IMR-90 (cell line): ENCODE measurements at regions not wholly inside any gene's neighbourhood (a gene's known extent, or its start where the extent isn't known, plus 50 kb on each side); places are given as distances from the start of the nearest gene placed in this dataset.

Source experiments
- ATAC-seq: fragments of 200-7000 bp; cut with Tn5 transposase; 2 replicates; pipeline ENCODE4 v1.9.1; 2020; ENCODE audit warnings: low read depth, mild to moderate bottlenecking, moderate library complexity
- BruUV-seq: library from RNA; stranded (reverse); fragments of 400-500 nt; replicated peaks from 2 replicates; lab custom pipeline; 2021; lab: Mats Ljungman, UMichigan
- CTCF ChIA-PET: fragments of 300-600 bp; formaldehyde crosslinking; extraction: SDS; loops from one replicate; lab custom pipeline; 2021; ENCODE audit warnings: antibody characterized with exemption; lab: Yijun Ruan, JAX
- POLR2A ChIA-PET: fragments of 300-600 bp; sonication (Branson Sonifier 250); formaldehyde crosslinking; loops from one replicate; lab custom pipeline; 2022; ENCODE audit warnings: antibody characterized with exemption; ENCODE audit not compliant: unreplicated experiment; lab: Charles Lee
- DNase-seq: peaks from one replicate; pipeline ENCODE4 v3.0.0; 2013
- H2AFZ ChIP-seq: replicated peaks from 2 replicates; pipeline ENCODE3; 2013; ENCODE audit warnings: low read length, mild to moderate bottlenecking; ENCODE audit not compliant: poor library complexity
- H2AK5ac ChIP-seq: 2 replicates; pipeline ENCODE4 v1.6.1; 2013; ENCODE audit warnings: low read depth, low read length, inconsistent platforms
- H2AK9ac ChIP-seq: replicated peaks from 2 replicates; pipeline ENCODE3; 2013; ENCODE audit warnings: mild to moderate bottlenecking, low read depth, low read length, moderate library complexity; ENCODE audit not compliant: poor library complexity
- H2BK120ac ChIP-seq: 2 replicates; pipeline ENCODE4 v1.6.1; 2013; ENCODE audit warnings: low read depth, low read length, inconsistent platforms
- H2BK15ac ChIP-seq: 3 replicates; pipeline ENCODE4 v1.6.1; 2013; ENCODE audit warnings: low read depth, low read length, inconsistent platforms
- H2BK20ac ChIP-seq: 2 replicates; pipeline ENCODE4 v1.6.1; 2013; ENCODE audit warnings: low read depth, mild to moderate bottlenecking, inconsistent platforms, low read length, moderate library complexity
- H2BK5ac ChIP-seq: 2 replicates; pipeline ENCODE4 v1.6.1; 2013; ENCODE audit warnings: mild to moderate bottlenecking, low read depth, low read length, inconsistent platforms; ENCODE audit not compliant: poor library complexity, severe bottlenecking
- H3K14ac ChIP-seq: replicated peaks from 2 replicates; pipeline ENCODE4 v1.6.1; 2013; ENCODE audit warnings: low read depth, low read length, inconsistent platforms
- H3K18ac ChIP-seq: 2 replicates; pipeline ENCODE4 v1.6.1; 2013; ENCODE audit warnings: low read depth, low read length, control low read depth
- H3K23ac ChIP-seq: 2 replicates; pipeline ENCODE4 v1.6.1; 2013; ENCODE audit warnings: low read depth, low read length, inconsistent platforms
- H3K27ac ChIP-seq: 2 replicates; pipeline ENCODE4 v1.5.1; 2013; ENCODE audit warnings: mild to moderate bottlenecking, control low read depth, low read length; ENCODE audit not compliant: insufficient read depth
- H3K27me3 ChIP-seq: 2 replicates; pipeline ENCODE4 v1.6.1; 2013; ENCODE audit warnings: low read length; ENCODE audit not compliant: control insufficient read depth, insufficient read depth
- H3K36me3 ChIP-seq: 2 replicates; pipeline ENCODE4 v1.6.1; 2013; ENCODE audit warnings: low read length, mixed read lengths; ENCODE audit not compliant: control insufficient read depth, insufficient read depth
- H3K4ac ChIP-seq: 2 replicates; pipeline ENCODE4 v1.6.1; 2013; ENCODE audit warnings: low read depth, low read length, inconsistent platforms
- H3K4me1 ChIP-seq: 2 replicates; pipeline ENCODE4 v1.6.1; 2013; ENCODE audit warnings: low read length, mixed read lengths; ENCODE audit not compliant: control insufficient read depth, insufficient read depth
- H3K4me2 ChIP-seq: 2 replicates; pipeline ENCODE4 v1.6.1; 2013; ENCODE audit warnings: low read depth, mild to moderate bottlenecking, control low read depth, low read length, moderate library complexity
- H3K4me3 ChIP-seq: 2 replicates; pipeline ENCODE4 v1.5.1; 2013; ENCODE audit warnings: low read depth, mild to moderate bottlenecking, control low read depth, low read length, moderate library complexity; ENCODE audit not compliant: insufficient read depth
- H3K56ac ChIP-seq: 2 replicates; pipeline ENCODE4 v1.6.1; 2013; ENCODE audit warnings: low read length, inconsistent platforms; ENCODE audit not compliant: insufficient read depth; ENCODE audit errors: extremely low read depth
- H3K79me1 ChIP-seq, 2 experiments: 2 replicates each; pipeline ENCODE4 v1.6.1; 2013; ENCODE audit warnings: low read length in 2 of 2, inconsistent platforms in 1 of 2, low read depth in 1 of 2
- H3K9ac ChIP-seq: 2 replicates; pipeline ENCODE4 v1.6.1; 2013; ENCODE audit warnings: low read depth, low read length, control low read depth
- H3K9me1 ChIP-seq: 2 replicates; pipeline ENCODE4 v1.6.1; 2013; ENCODE audit warnings: low read length, inconsistent platforms; ENCODE audit not compliant: insufficient read depth
- H3K9me3 ChIP-seq: 2 replicates; pipeline ENCODE4 v1.6.1; 2013; ENCODE audit warnings: low read length; ENCODE audit not compliant: control insufficient read depth, insufficient read depth
- H4K20me1 ChIP-seq: 2 replicates; pipeline ENCODE4 v1.6.1; 2013; ENCODE audit warnings: low read length, inconsistent platforms; ENCODE audit not compliant: insufficient read depth
- H4K5ac ChIP-seq: 2 replicates; pipeline ENCODE4 v1.6.1; 2013; ENCODE audit warnings: mild to moderate bottlenecking, low read depth, low read length, control low read depth
- H4K8ac ChIP-seq, 2 experiments: 2 replicates each; pipeline ENCODE4 v1.6.1; 2013; ENCODE audit warnings: low read depth in 2 of 2, low read length in 2 of 2, control low read depth in 1 of 2, inconsistent platforms in 1 of 2
- H4K91ac ChIP-seq: 2 replicates; pipeline ENCODE4 v1.6.1; 2013; ENCODE audit warnings: low read depth, low read length, inconsistent platforms; ENCODE audit not compliant: insufficient read depth
- BHLHE40 ChIP-seq: fragments of 150-350 bp; IDR thresholded peaks from 2 replicates; pipeline ENCODE4 v1.6.1; 2016; ENCODE audit warnings: mild to moderate bottlenecking, low read depth, low read length
- CEBPB ChIP-seq: IDR thresholded peaks from 2 replicates; pipeline ENCODE4 v1.6.1; 2012; ENCODE audit warnings: low read depth, low read length, improper control_type of control experiment
- CHD1 ChIP-seq: IDR thresholded peaks from 2 replicates; pipeline ENCODE4 v1.6.1; 2012; ENCODE audit warnings: low read depth, low read length, improper control_type of control experiment
- MAFK ChIP-seq: IDR thresholded peaks from 2 replicates; pipeline ENCODE4 v1.6.1; 2012; ENCODE audit warnings: low read depth, low read length, improper control_type of control experiment
- MAZ ChIP-seq: IDR thresholded peaks from 2 replicates; pipeline ENCODE4 v1.6.1; 2012; ENCODE audit warnings: low read depth, mild to moderate bottlenecking, low read length, improper control_type of control experiment, moderate library complexity, borderline replicate concordance
- MXI1 ChIP-seq: IDR thresholded peaks from 2 replicates; pipeline ENCODE4 v1.6.1; 2012; ENCODE audit warnings: low read depth, mild to moderate bottlenecking, low read length, moderate library complexity, borderline replicate concordance
- NFE2L2 ChIP-seq: fragments of 150-350 bp; IDR thresholded peaks from 2 replicates; pipeline ENCODE4 v1.6.1; 2016; ENCODE audit warnings: low read depth, mild to moderate bottlenecking, low read length
- POLR2A ChIP-seq: IDR thresholded peaks from 2 replicates; pipeline ENCODE4 v1.6.1; 2012; ENCODE audit warnings: mild to moderate bottlenecking, low read depth, low read length
- RAD21 ChIP-seq: IDR thresholded peaks from 2 replicates; pipeline ENCODE4 v1.6.1; 2012; ENCODE audit warnings: low read length, improper control_type of control experiment
- RFX5 ChIP-seq: IDR thresholded peaks from 2 replicates; pipeline ENCODE4 v1.8.0; 2012; ENCODE audit warnings: low read depth, mild to moderate bottlenecking, low read length, moderate library complexity
- SMC3 ChIP-seq: fragments of 150-350 bp; IDR thresholded peaks from 2 replicates; pipeline ENCODE4 v1.6.1; 2016; ENCODE audit warnings: low read depth, mild to moderate bottlenecking, antibody characterized with exemption, low read length, moderate library complexity
- WGBS, 2 experiments: methylation state at CpG; one replicate each; pipeline versions ENCODE4 v1.1.5 to v1.1.7; 2013; ENCODE audit warnings: missing lambda C conversion rate in 2 of 2; ENCODE audit not compliant: insufficient read length in 1 of 2; ENCODE audit errors: extremely low coverage in 2 of 2; 5-methylcytosine and 5-hydroxymethylcytosine counted together
- dilution Hi-C: fragments of 300-500 bp; cut with HindIII; formaldehyde crosslinking; loops from one replicate; pipeline ENCODE4 v1.14.3; 2018; ENCODE audit warnings: low sequenced_read_pairs; ENCODE audit not compliant: unreplicated experiment
- in situ Hi-C: fragments of 300-500 bp; cut with MboI; formaldehyde crosslinking; loops from 3 replicates; pipeline ENCODE4 v1.14.3; 2019; ENCODE audit warnings: low sequenced_read_pairs, inconsistent platforms, mixed read lengths
- intact Hi-C: fragments of 100-400 bp; cut with micrococcal nuclease; formaldehyde crosslinking; loops from 2 replicates; pipeline ENCODE4 v1.10.0; 2022

DNA sequence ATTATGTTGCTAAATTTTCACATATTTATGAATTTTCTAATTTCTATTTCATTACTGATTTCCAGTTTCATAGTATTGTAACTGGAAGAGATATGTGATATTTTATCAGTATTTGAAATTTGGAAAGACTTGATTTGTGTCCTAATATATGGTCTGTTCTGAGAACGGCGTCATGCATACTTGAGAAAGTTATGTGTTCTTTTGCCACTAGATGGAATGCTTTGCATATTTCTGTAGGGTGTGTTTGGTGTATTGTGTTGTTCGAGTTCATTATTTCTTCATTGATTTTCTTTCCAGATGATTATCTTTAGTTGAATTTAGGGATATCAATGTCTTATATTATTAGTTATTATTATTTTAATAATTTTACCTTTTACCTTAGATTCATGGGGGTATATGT lies 110.6 kb upstream of the ITM2A start:
- no peaks in the 10 kb centered on the region for H3K79me1 ChIP-seq
- no peak overlapping the region for H4K5ac ChIP-seq
- H2BK5ac ChIP-seq, result no peak overlapping the region
- dilution Hi-C loops, result no loop called here
- no peak overlapping the region for H4K8ac ChIP-seq
- H2AK5ac ChIP-seq, result no peak overlapping the region
- no peak overlapping the region for H2AK9ac ChIP-seq
- TF ChIP-seq RAD21 (no peak), NFE2L2 (no peak), MAZ (no peak), SMC3 (no peak), BHLHE40 (no peak), CHD1 (no peak), RFX5 (no peak), CEBPB (no peak), MAFK (no peak), MXI1 (no peak), POLR2A (no peak)
- H3K4me3 ChIP-seq, result no peak overlapping the region
- intact Hi-C loops, result no loop called here
- in situ Hi-C loops, result no loop called here
- H3K56ac ChIP-seq, result no peak overlapping the region
- no peak overlapping the region for H4K91ac ChIP-seq
- no peak overlapping the region for H3K4me2 ChIP-seq
- DNase-seq (no peak), ATAC-seq (no peak)
- no peak overlapping the region for H3K14ac ChIP-seq
- ChIA-PET CTCF (no interaction called here), POLR2A (no interaction called here)
- H3K36me3 ChIP-seq, result no peaks in the 10 kb centered on the region
- H3K27me3 ChIP-seq, result no peaks in the 10 kb centered on the region
- no peaks in the 10 kb centered on the region for H3K4me1 ChIP-seq
- H2BK20ac ChIP-seq, result no peak overlapping the region
- H3K27ac ChIP-seq, result no peak overlapping the region
- BruUV-seq, result no TSS peak
- H2BK15ac ChIP-seq, result no peak overlapping the region
- no peak overlapping the region for H2AFZ ChIP-seq
- H4K20me1 ChIP-seq, result no peaks in the 10 kb centered on the region
- H3K9ac ChIP-seq, result no peak overlapping the region
- H3K4ac ChIP-seq, result no peak overlapping the region
- WGBS, 2 experiments, result no CpG with 5 or more reads among the region's 3 CpGs
- H3K23ac ChIP-seq, result no peak overlapping the region
- no peak overlapping the region for H2BK120ac ChIP-seq
- no peaks in the 10 kb centered on the region for H3K9me1 ChIP-seq
- no peak overlapping the region for H3K18ac ChIP-seq
- no peaks in the 10 kb centered on the region for H3K9me3 ChIP-seq
